SK-N-SH treated with all-trans-retinoic acid at 6 μM for 48 hours (cell line): ENCODE measurements at regions not wholly inside any gene's neighbourhood (a gene's known extent, or its start where the extent isn't known, plus 50 kb on each side); places are given as distances from the start of the nearest gene placed in this dataset.

Experiments
- ATAC-seq: fragments of 200-7000 bp; cut with Tn5 transposase; 3 replicates; pipeline ENCODE4 v1.9.1; 2020; ENCODE audit warnings: mild to moderate bottlenecking, moderate library complexity
- ARNTL ChIP-seq: fragments of 450-650 bp; formaldehyde crosslinking; IDR thresholded peaks from 2 replicates; pipeline ENCODE4 v1.5.0; 2020; ENCODE audit warnings: low read depth, mild to moderate bottlenecking, moderate library complexity, borderline replicate concordance
- CSDC2 ChIP-seq: fragments of 250-450 bp; sonication (Bioruptor Pico); IDR thresholded peaks from 2 replicates; pipeline ENCODE4 v1.5.0; 2020; ENCODE audit warnings: mild to moderate bottlenecking, moderate library complexity
- CSRNP3 ChIP-seq: fragments of 250-450 bp; sonication (Bioruptor Pico); IDR thresholded peaks from 2 replicates; pipeline ENCODE4 v1.5.1; 2021; ENCODE audit warnings: mild to moderate bottlenecking, moderate library complexity
- ESRRG ChIP-seq: fragments of 250-450 bp; sonication (Bioruptor Pico); IDR thresholded peaks from 2 replicates; pipeline ENCODE4 v1.6.1; 2021; ENCODE audit warnings: mild to moderate bottlenecking
- ISL1 ChIP-seq: fragments of 250-450 bp; sonication (Bioruptor Pico); IDR thresholded peaks from 2 replicates; pipeline ENCODE4 v2.1.2; 2022; ENCODE audit warnings: mild to moderate bottlenecking, moderate library complexity
- OSR1 ChIP-seq: fragments of 250-450 bp; sonication (Bioruptor Pico); IDR thresholded peaks from 2 replicates; pipeline ENCODE4 v1.8.0; 2022; ENCODE audit warnings: moderate library complexity, mild to moderate bottlenecking, inconsistent platforms
- POU6F1 ChIP-seq: fragments of 250-450 bp; sonication (Bioruptor Pico); IDR thresholded peaks from 2 replicates; pipeline ENCODE4 v1.8.0; 2021; ENCODE audit warnings: low read depth, mild to moderate bottlenecking, moderate library complexity, borderline replicate concordance
- PPARA ChIP-seq: fragments of 250-450 bp; sonication (Bioruptor Pico); IDR thresholded peaks from 2 replicates; pipeline ENCODE4 v1.5.0; 2020; ENCODE audit warnings: mild to moderate bottlenecking, borderline replicate concordance
- RARB ChIP-seq: fragments of 250-450 bp; sonication (Bioruptor Pico); IDR thresholded peaks from 2 replicates; pipeline ENCODE4 v1.8.0; 2021; ENCODE audit warnings: mild to moderate bottlenecking, moderate library complexity
- SNAI2 ChIP-seq: fragments of 250-450 bp; sonication (Bioruptor Pico); IDR thresholded peaks from 2 replicates; pipeline ENCODE4 v1.5.0; 2020; ENCODE audit warnings: mild to moderate bottlenecking, moderate library complexity
- TCF4 ChIP-seq: fragments of 250-450 bp; sonication (Bioruptor Pico); IDR thresholded peaks from 2 replicates; pipeline ENCODE4 v1.8.0; 2021; ENCODE audit warnings: mild to moderate bottlenecking, moderate library complexity, borderline replicate concordance
- TOX ChIP-seq: fragments of 250-450 bp; sonication (Bioruptor Pico); IDR thresholded peaks from 2 replicates; pipeline ENCODE4 v1.8.0; 2021; ENCODE audit warnings: mild to moderate bottlenecking, moderate library complexity, borderline replicate concordance
- ZFP3 ChIP-seq: fragments of 250-450 bp; sonication (Bioruptor Pico); IDR thresholded peaks from 2 replicates; pipeline ENCODE4 v1.5.0; 2020; ENCODE audit warnings: mild to moderate bottlenecking, moderate library complexity
- ZFP30 ChIP-seq: fragments of 450-650 bp; formaldehyde crosslinking; IDR thresholded peaks from 2 replicates; pipeline ENCODE4 v1.5.0; 2022; ENCODE audit warnings: mild to moderate bottlenecking, moderate library complexity
- ZNF565 ChIP-seq: fragments of 450-650 bp; formaldehyde crosslinking; conservative IDR thresholded peaks from 2 replicates; pipeline ENCODE4 v1.5.0; 2020; ENCODE audit warnings: low read depth, mild to moderate bottlenecking, moderate library complexity
- ZNF70 ChIP-seq: fragments of 450-650 bp; formaldehyde crosslinking; IDR thresholded peaks from 2 replicates; pipeline ENCODE4 v1.5.0; 2020; ENCODE audit warnings: mild to moderate bottlenecking, moderate library complexity
- ZNF8 ChIP-seq: fragments of 450-650 bp; formaldehyde crosslinking; IDR thresholded peaks from 2 replicates; pipeline ENCODE4 v1.5.0; 2020; ENCODE audit warnings: mild to moderate bottlenecking, moderate library complexity
- TF ChIP-seq, protein P1 (sequence below): fragments of 250-450 bp; sonication (Bioruptor Pico); IDR thresholded peaks from 2 replicates; pipeline ENCODE4 v1.8.0; 2020; ENCODE audit warnings: mild to moderate bottlenecking, moderate library complexity, borderline replicate concordance
- TF ChIP-seq, protein P2 (sequence below): fragments of 250-450 bp; sonication (Bioruptor Pico); IDR thresholded peaks from 2 replicates; pipeline ENCODE4 v1.5.1; 2020; ENCODE audit warnings: low read depth, mild to moderate bottlenecking, moderate library complexity

DNA sequence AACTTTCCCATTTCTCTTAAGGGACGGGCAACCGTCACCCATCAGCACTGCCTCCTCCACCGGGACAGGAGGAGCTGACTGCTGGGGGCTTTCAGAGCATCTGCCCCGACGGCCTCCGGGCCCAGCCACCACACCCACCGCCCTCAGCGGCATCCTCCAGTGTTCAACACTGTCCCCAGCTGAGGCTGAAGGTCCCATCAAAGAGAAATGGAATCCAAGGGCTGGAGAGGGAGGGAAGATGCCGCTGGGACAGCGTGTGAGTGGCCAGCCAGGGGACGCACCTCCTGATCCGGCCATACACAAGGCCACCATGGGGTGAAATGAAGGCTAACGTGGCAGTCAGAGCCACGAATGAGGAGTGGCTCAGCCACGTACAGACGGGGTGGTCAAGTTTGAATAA is 153.6 kb upstream of the PPP2R2D start:
- TF ChIP-seq TCF4 (CRISPR knock-in tag) = no peak

GRCh38 chr10:131747791-131748190 is 153.0 kb upstream of the PPP2R2D start:
- no peak for ATAC-seq
- TF ChIP-seq CSDC2 (CRISPR knock-in tag) (no peak), SNAI2 (CRISPR knock-in tag) (no peak), ISL1 (no peak), OSR1 (CRISPR knock-in tag) (no peak), ARNTL (no peak)
- TF ChIP-seq, protein P1, sequence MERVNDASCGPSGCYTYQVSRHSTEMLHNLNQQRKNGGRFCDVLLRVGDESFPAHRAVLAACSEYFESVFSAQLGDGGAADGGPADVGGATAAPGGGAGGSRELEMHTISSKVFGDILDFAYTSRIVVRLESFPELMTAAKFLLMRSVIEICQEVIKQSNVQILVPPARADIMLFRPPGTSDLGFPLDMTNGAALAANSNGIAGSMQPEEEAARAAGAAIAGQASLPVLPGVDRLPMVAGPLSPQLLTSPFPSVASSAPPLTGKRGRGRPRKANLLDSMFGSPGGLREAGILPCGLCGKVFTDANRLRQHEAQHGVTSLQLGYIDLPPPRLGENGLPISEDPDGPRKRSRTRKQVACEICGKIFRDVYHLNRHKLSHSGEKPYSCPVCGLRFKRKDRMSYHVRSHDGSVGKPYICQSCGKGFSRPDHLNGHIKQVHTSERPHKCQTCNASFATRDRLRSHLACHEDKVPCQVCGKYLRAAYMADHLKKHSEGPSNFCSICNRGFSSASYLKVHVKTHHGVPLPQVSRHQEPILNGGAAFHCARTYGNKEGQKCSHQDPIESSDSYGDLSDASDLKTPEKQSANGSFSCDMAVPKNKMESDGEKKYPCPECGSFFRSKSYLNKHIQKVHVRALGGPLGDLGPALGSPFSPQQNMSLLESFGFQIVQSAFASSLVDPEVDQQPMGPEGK = no peak

More for the DNA sequence above, 153.6 kb upstream of the PPP2R2D start:
- ATAC-seq = no peak

DNA sequence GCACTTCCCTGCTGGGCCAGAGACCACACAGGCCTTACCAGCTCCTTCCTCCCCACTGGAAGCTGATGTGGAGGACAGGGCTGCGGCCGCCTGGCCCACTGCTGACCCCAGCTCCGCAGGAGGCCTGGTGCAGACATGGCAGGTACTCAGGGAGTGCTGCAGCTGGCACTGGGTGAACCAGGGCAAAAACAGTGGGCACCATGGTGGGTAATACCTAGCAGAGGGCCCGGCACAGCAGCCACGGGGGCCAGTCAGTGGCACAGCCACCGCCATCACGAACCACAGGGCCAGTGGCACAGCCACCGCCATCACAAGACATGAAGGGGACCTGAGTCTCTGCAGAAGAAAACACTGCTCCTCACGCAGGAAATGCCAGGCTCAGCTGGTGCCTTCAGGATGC is 152.6 kb upstream of the PPP2R2D start:
- TF ChIP-seq ZNF70 = no peak
- TF ChIP-seq SNAI2 (CRISPR knock-in tag) = no peak
- no peak for TF ChIP-seq ZFP3 (CRISPR knock-in tag)
- no peak for TF ChIP-seq PPARA (CRISPR knock-in tag)
- ATAC-seq = no peak

- ATAC-seq = no peak
- TF ChIP-seq POU6F1 (no peak), TOX (CRISPR knock-in tag) (no peak), ZNF8 (CRISPR knock-in tag) (no peak), TCF4 (CRISPR knock-in tag) (no peak), ZNF70 (no peak), RARB (CRISPR knock-in tag) (no peak), CSRNP3 (CRISPR knock-in tag) (no peak), ISL1 (no peak), OSR1 (CRISPR knock-in tag) (no peak), ZNF565 (CRISPR knock-in tag) (no peak), ARNTL (no peak), CSDC2 (CRISPR knock-in tag) (no peak), ZFP3 (CRISPR knock-in tag) (no peak), ESRRG (CRISPR knock-in tag) (no peak)
These were observed 151.7 kb upstream of the PPP2R2D start for GRCh38 chr10:131748831-131749766.

DNA sequence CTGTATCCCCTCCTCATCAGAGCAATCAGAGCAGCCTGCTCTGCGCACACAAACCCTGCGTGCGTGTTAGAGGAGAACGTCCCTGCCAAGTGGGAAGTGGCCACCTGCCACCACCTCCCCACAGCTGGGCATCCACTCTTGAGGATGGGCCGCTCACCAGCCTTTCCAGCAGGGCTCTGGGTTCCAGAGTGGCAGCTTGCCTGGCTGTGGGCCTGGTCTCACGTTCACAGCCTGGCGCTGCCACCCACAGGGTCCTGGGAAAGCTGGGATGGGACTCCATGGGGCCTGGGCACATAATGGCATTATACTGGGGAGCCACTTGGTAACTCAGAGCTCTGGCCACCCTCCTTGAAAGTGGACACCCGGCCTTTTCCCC is 151.1 kb upstream of the PPP2R2D start:
- no peak for ATAC-seq
- TF ChIP-seq CSRNP3 (CRISPR knock-in tag) = no peak

- no peak for ATAC-seq
- no peak for TF ChIP-seq ZNF565 (CRISPR knock-in tag)
- TF ChIP-seq POU6F1 = no peak
- TF ChIP-seq, protein P2, sequence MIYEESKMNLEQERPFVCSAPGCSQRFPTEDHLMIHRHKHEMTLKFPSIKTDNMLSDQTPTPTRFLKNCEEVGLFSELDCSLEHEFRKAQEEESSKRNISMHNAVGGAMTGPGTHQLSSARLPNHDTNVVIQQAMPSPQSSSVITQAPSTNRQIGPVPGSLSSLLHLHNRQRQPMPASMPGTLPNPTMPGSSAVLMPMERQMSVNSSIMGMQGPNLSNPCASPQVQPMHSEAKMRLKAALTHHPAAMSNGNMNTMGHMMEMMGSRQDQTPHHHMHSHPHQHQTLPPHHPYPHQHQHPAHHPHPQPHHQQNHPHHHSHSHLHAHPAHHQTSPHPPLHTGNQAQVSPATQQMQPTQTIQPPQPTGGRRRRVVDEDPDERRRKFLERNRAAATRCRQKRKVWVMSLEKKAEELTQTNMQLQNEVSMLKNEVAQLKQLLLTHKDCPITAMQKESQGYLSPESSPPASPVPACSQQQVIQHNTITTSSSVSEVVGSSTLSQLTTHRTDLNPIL (CRISPR knock-in tag) = no peak
- no peak for TF ChIP-seq ESRRG (CRISPR knock-in tag)
- TF ChIP-seq ZFP30 (CRISPR knock-in tag) = no peak
- no peak for TF ChIP-seq CSRNP3 (CRISPR knock-in tag)
These were observed 150.5 kb upstream of the PPP2R2D start for GRCh38 chr10:131750171-131750895.
